ENCODE measurements at regions not wholly inside any gene's neighbourhood (a gene's known extent, or its start where the extent isn't known, plus 50 kb on each side); places are given as distances from the start of the nearest gene placed in this dataset.
"Not testable (repeated sequence)": the region's sequence is repeated elsewhere in the genome, so short reads cannot be mapped to it uniquely, and the experiment has no call there.

- FAIRE-seq, result no peak
Measured at GRCh38 chr3:74039105-74039504, 414.4 kb upstream of the PDZRN3 start.

- FAIRE-seq, result no peak
Measured at GRCh38 chr3:74036568-74036967, 411.8 kb upstream of the PDZRN3 start.

GRCh38 chr3:74036102-74036501, 411.4 kb upstream of the PDZRN3 start:
- FAIRE-seq, result no peak

GRCh38 chr3:74033806-74034205, 409.1 kb upstream of the PDZRN3 start:
- FAIRE-seq, result no peak

GRCh38 chr3:74033381-74033780, 408.6 kb upstream of the PDZRN3 start:
- no peak for FAIRE-seq

- FAIRE-seq, result no peak
Measured at GRCh38 chr3:74027121-74027520, 402.4 kb upstream of the PDZRN3 start.

- no peak for FAIRE-seq
Measured at GRCh38 chr3:74023395-74023794, 398.7 kb upstream of the PDZRN3 start.

GRCh38 chr3:74021449-74021848, 396.7 kb upstream of the PDZRN3 start:
- no peak for FAIRE-seq

- no peak for FAIRE-seq
Measured at GRCh38 chr3:74009961-74010844, 385.5 kb upstream of the PDZRN3 start.

GRCh38 chr3:74004386-74004785, 379.6 kb upstream of the PDZRN3 start:
- FAIRE-seq, result no peak

- no peak for FAIRE-seq
Measured at GRCh38 chr3:74003734-74004133, 379.0 kb upstream of the PDZRN3 start.

GRCh38 chr3:74001436-74001835, 376.7 kb upstream of the PDZRN3 start:
- FAIRE-seq, result no peak

GRCh38 chr3:74000725-74001124, 376.0 kb upstream of the PDZRN3 start:
- no peak for FAIRE-seq

GRCh38 chr3:73999501-73999900, 374.8 kb upstream of the PDZRN3 start:
- FAIRE-seq, result no peak

- FAIRE-seq, result not testable (repeated sequence)
Measured at GRCh38 chr3:73990691-73991090, 365.9 kb upstream of the PDZRN3 start.

GRCh38 chr3:73966733-73967132, 342.0 kb upstream of the PDZRN3 start:
- FAIRE-seq, result no peak

- FAIRE-seq, result no peak
Measured at GRCh38 chr3:73964818-73965217, 340.1 kb upstream of the PDZRN3 start.

- no peak for FAIRE-seq
Measured at GRCh38 chr3:73955494-73956070, 330.8 kb upstream of the PDZRN3 start.

GRCh38 chr3:73954506-73954905, 329.8 kb upstream of the PDZRN3 start:
- no peak for FAIRE-seq

- no peak for FAIRE-seq
Measured at GRCh38 chr3:73952781-73953180, 328.0 kb upstream of the PDZRN3 start.

GRCh38 chr3:73950865-73951558, 326.3 kb upstream of the PDZRN3 start:
- no peak for FAIRE-seq

- FAIRE-seq, result no peak
Measured at GRCh38 chr3:73945541-73945940, 320.8 kb upstream of the PDZRN3 start.

- no peak for FAIRE-seq
Measured at GRCh38 chr3:73939985-73940384, 315.2 kb upstream of the PDZRN3 start.

GRCh38 chr3:73933585-73933984, 308.8 kb upstream of the PDZRN3 start:
- FAIRE-seq, result no peak
